Stomach (tissue), 4 donors: ENCODE measurements at regions not wholly inside any gene's neighbourhood (a gene's known extent, or its start where the extent isn't known, plus 50 kb on each side); places are given as distances from the start of the nearest gene placed in this dataset.
"Not testable (repeated sequence)": the region's sequence is repeated elsewhere in the genome, so short reads cannot be mapped to it uniquely, and the experiment has no call there.

Source experiments
- EP300 ChIP-seq: sonication (generic); formaldehyde crosslinking; IDR thresholded peaks from one replicate; pipeline ENCODE4 v1.6.1; 2017; ENCODE audit warnings: antibody characterized with exemption
- TF ChIP-seq, protein P1 (sequence below), 7 experiments: fragments of 450-650 bp in 4 of 7; fragments of 200-600 bp in 3 of 7; sonication (generic) in 3 of 7; IDR thresholded peaks; one replicate each; pipeline ENCODE4 v1.5.1; 2016 to 2019; ENCODE audit warnings: antibody characterized with exemption in 7 of 7, control low read depth in 2 of 7, mild to moderate bottlenecking in 1 of 7

DNA sequence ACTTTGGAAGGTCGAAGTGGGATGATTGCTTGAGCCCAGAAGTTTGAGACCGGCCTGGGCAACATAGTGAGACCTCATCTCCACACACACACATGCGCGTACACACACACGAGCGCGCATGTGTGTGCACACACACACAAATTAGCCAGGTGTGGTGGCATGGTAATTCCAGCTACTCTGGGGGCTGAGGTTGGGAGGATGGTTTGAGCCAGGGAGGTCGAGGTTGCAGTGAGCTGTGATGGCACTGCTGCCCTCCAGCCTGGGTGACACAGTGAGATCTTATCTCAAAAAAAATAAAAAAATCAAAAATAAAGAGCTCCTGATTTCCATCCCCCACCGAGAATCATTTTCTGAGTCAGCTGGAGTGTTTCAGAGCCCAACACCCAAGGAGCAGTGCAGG lies 261.5 kb upstream of the PLGLB2 start:
- TF ChIP-seq, protein P1, sequence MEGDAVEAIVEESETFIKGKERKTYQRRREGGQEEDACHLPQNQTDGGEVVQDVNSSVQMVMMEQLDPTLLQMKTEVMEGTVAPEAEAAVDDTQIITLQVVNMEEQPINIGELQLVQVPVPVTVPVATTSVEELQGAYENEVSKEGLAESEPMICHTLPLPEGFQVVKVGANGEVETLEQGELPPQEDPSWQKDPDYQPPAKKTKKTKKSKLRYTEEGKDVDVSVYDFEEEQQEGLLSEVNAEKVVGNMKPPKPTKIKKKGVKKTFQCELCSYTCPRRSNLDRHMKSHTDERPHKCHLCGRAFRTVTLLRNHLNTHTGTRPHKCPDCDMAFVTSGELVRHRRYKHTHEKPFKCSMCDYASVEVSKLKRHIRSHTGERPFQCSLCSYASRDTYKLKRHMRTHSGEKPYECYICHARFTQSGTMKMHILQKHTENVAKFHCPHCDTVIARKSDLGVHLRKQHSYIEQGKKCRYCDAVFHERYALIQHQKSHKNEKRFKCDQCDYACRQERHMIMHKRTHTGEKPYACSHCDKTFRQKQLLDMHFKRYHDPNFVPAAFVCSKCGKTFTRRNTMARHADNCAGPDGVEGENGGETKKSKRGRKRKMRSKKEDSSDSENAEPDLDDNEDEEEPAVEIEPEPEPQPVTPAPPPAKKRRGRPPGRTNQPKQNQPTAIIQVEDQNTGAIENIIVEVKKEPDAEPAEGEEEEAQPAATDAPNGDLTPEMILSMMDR (IDR thresholded peaks at IDR 0.05) = not testable (repeated sequence)
- not testable (repeated sequence) for TF ChIP-seq EP300
